Neural progenitor cell (in vitro differentiated cells): ENCODE measurements at regions not wholly inside any gene's neighbourhood (a gene's known extent, or its start where the extent isn't known, plus 50 kb on each side); places are given as distances from the start of the nearest gene placed in this dataset.

Source experiments
- EZH2phosphoT487 ChIP-seq: fragments of 200-600 bp; sonication (generic); IDR thresholded peaks from 2 replicates; pipeline ENCODE4 v1.6.1; 2017; ENCODE audit warnings: antibody characterized with exemption
- TF ChIP-seq, protein P1 (sequence below): fragments of 200-600 bp; sonication (generic); IDR thresholded peaks from 2 replicates; pipeline ENCODE4 v1.5.1; 2017; ENCODE audit warnings: antibody characterized with exemption, mild to moderate bottlenecking

DNA sequence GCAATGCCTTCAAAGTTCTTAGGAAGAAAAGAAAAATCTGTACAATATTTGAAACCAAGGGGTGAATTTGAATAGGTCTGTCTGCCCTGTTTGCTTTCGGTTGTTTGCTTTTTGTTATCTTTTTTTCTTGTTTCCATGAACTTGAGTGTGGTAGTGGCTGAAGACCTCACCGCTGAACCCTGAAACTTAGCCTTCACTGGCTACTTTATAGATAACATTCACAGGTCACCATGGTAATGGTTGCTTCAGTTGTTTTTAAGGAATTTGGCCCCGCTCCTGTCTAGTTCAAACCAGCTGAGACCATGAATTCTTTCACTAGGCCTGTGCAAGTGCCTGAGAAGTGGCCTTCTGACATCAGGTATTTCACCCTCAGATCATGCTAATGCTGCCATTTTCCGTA is 137.0 kb upstream of the PMFBP1 start:
- TF ChIP-seq, protein P1, sequence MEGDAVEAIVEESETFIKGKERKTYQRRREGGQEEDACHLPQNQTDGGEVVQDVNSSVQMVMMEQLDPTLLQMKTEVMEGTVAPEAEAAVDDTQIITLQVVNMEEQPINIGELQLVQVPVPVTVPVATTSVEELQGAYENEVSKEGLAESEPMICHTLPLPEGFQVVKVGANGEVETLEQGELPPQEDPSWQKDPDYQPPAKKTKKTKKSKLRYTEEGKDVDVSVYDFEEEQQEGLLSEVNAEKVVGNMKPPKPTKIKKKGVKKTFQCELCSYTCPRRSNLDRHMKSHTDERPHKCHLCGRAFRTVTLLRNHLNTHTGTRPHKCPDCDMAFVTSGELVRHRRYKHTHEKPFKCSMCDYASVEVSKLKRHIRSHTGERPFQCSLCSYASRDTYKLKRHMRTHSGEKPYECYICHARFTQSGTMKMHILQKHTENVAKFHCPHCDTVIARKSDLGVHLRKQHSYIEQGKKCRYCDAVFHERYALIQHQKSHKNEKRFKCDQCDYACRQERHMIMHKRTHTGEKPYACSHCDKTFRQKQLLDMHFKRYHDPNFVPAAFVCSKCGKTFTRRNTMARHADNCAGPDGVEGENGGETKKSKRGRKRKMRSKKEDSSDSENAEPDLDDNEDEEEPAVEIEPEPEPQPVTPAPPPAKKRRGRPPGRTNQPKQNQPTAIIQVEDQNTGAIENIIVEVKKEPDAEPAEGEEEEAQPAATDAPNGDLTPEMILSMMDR = no peak
- no peak for TF ChIP-seq EZH2phosphoT487
